ENCODE measurements at regions not wholly inside any gene's neighbourhood (a gene's known extent, or its start where the extent isn't known, plus 50 kb on each side); places are given as distances from the start of the nearest gene placed in this dataset.

DNA sequence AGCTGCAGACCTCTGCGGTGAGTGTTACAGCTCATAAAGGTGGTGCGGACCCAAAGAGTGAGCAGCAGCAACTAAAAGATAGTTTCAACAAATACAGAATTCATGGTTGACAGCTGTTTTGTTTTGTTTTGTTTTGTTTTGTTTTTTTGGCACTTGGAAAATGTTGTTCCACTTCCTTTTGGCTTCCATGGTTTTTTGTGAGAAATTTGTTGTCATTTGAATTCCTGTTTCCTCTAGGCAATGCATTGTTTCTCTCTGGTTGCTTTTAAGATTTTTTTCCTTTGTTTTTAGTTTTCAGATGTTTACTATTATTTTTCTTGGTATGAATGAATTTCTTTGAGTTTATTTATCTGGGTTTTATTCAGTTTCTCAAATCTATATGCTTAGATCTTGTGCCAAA is 229.4 kb downstream of the MID1IP1 start:
- ATAC-seq: no peak
- 93 to 100% methylated on average over 2 of the region's 2 CpGs for WGBS, 2 donors

DNA sequence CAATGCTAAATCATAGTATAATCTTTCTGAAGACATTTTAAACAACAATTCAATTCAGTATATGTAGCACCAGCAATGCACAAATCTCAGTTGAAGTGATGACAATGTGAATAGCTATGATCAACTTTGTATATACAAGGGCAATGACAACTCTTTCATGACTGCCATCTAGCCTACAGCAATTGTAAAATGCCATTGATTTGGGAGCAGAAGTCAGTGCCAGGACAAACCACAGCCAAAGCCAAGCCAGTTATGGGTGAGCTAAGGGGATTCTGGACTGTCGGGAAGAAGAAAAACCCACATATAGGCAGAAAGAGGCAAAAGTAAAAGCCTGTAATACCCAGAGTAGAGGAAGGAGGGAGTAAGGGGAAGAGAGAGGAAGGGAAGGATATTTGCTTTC is 238.6 kb downstream of the MID1IP1 start:
- intact Hi-C loops (cut with DNase I): no loop called here
- no peak overlapping the region for H3K27ac ChIP-seq
- TF ChIP-seq, protein P1, sequence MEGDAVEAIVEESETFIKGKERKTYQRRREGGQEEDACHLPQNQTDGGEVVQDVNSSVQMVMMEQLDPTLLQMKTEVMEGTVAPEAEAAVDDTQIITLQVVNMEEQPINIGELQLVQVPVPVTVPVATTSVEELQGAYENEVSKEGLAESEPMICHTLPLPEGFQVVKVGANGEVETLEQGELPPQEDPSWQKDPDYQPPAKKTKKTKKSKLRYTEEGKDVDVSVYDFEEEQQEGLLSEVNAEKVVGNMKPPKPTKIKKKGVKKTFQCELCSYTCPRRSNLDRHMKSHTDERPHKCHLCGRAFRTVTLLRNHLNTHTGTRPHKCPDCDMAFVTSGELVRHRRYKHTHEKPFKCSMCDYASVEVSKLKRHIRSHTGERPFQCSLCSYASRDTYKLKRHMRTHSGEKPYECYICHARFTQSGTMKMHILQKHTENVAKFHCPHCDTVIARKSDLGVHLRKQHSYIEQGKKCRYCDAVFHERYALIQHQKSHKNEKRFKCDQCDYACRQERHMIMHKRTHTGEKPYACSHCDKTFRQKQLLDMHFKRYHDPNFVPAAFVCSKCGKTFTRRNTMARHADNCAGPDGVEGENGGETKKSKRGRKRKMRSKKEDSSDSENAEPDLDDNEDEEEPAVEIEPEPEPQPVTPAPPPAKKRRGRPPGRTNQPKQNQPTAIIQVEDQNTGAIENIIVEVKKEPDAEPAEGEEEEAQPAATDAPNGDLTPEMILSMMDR (IDR thresholded peaks at IDR 0.05): no peak
- ATAC-seq (no peak), DNase-seq (no peak)
- H3K4me1 ChIP-seq: no peaks in the 10 kb centered on the region
- H3K9me3 ChIP-seq: peaks cover 0 to under 1% (median 0%) of the 10 kb centered on the region in 11 donors
- H3K4me3 ChIP-seq: no peak overlapping the region
- H3K27me3 ChIP-seq: peaks cover 0 to 29% (median 0%) of the 10 kb centered on the region in 7 donors
- WGBS, 2 donors: 64 to 86% methylated on average over 1 of the region's 1 CpG
- no peaks in the 10 kb centered on the region for H3K36me3 ChIP-seq

More for the DNA sequence above, 229.4 kb downstream of the MID1IP1 start:
- DNase-seq: no peak
- no peaks in the 10 kb centered on the region for H3K36me3 ChIP-seq
- no peaks in the 10 kb centered on the region for H3K4me1 ChIP-seq
- TF ChIP-seq, protein P1 (IDR thresholded peaks at IDR 0.05): no peak
- no peak overlapping the region for H3K27ac ChIP-seq
- intact Hi-C loops (cut with DNase I): no loop called here
- H3K27me3 ChIP-seq: peaks cover 0 to 5% (median 0%) of the 10 kb centered on the region in 7 donors
- H3K4me3 ChIP-seq: no peak overlapping the region
- H3K9me3 ChIP-seq: peaks cover 0 to 42% (median 18%) of the 10 kb centered on the region in 11 donors

DNA sequence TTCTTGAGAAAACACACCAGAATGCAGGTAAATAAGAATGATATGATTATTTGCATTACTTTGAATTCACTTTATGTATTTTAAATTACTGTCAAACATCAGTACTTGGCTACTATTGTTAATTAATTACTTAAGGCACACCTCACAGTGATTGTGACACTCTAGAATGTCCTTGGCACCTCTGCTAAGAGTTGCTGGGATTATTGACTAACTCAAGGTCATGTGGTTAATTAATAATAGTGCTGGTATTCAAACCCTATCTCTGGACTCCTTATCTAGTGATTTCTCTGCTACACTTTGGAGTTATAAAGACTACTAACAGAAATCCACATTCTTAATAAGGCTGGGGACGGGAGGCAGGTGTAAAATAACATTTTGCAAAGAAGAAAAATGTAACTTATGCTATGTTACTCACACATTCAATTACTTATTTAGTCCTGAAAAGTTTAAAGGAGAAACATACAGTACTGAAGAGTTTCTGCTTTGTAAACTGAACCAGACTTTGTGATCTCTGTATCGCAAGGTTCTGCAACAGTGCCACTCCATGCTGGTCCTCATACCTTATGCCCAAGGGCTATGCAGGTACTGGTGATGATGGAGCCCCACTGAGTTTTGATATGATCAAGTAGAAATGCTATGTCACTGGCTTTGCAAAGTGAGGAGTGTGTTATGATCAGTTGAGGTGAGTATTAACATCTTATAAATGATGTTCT is 242.7 kb downstream of the MID1IP1 start:
- peaks cover 0 to 14% (median 0%) of the 10 kb centered on the region in 7 donors for H3K27me3 ChIP-seq
- no peaks in the 10 kb centered on the region for H3K4me1 ChIP-seq
- H3K9me3 ChIP-seq: peaks cover 0 to 2% (median 0%) of the 10 kb centered on the region in 11 donors
- no peaks in the 10 kb centered on the region for H3K36me3 ChIP-seq
- ATAC-seq (no peak), DNase-seq (no peak)
- TF ChIP-seq, protein P1 (IDR thresholded peaks at IDR 0.05): no peak
- 84 to 86% methylated on average over 2 of the region's 2 CpGs for WGBS, 2 donors
- intact Hi-C loops (cut with DNase I): no loop called here
- H3K4me3 ChIP-seq: no peak overlapping the region
- no peak overlapping the region for H3K27ac ChIP-seq

DNA sequence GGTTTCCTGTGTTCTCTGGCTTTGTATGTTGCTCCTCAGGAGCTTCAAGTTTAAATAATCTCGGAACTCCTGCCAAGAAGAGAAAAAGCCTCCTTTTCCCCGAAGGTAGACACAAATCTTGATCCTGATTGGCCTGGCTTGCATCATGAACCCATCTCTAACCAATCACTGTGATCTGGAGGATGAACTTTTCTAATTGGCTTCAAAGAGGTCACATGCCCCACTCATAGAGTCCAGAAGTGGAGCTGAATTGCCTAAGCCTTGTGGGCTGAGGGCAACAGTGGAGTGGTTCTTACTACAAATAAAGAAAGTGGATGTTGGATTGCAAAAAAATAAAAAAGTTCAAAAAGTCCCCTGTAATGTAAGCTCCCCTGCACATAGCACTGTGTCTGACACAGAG is 245.9 kb downstream of the MID1IP1 start:
- no peak for DNase-seq
- Histone ChIP-seq H3K4me3 (no peak overlapping the region), H3K27ac (no peak overlapping the region), H3K4me1 (no peaks in the 10 kb centered on the region), H3K27me3 (peaks cover 0 to 5% (median 0%) of the 10 kb centered on the region in 7 donors), H3K36me3 (no peaks in the 10 kb centered on the region), H3K9me3 (peaks cover 0 to 2% (median 0%) of the 10 kb centered on the region in 11 donors)
- no peak for ATAC-seq
- TF ChIP-seq, protein P1 (IDR thresholded peaks at IDR 0.05): no peak
- WGBS, 2 donors: 84 to 87% methylated on average over 2 of the region's 2 CpGs
- intact Hi-C loops (cut with DNase I): no loop called here

Measured in heart right ventricle (tissue), 16 donors.